Left renal pelvis (tissue), 4 donors: ENCODE measurements at regions not wholly inside any gene's neighbourhood (a gene's known extent, or its start where the extent isn't known, plus 50 kb on each side); places are given as distances from the start of the nearest gene placed in this dataset.

Experiments used
- DNase-seq, 4 donors: peaks; one replicate each; pipeline ENCODE4 v3.0.0-alpha.2; 2013; ENCODE audit warnings: low read depth in 4 of 4, low spot score in 3 of 4

DNA sequence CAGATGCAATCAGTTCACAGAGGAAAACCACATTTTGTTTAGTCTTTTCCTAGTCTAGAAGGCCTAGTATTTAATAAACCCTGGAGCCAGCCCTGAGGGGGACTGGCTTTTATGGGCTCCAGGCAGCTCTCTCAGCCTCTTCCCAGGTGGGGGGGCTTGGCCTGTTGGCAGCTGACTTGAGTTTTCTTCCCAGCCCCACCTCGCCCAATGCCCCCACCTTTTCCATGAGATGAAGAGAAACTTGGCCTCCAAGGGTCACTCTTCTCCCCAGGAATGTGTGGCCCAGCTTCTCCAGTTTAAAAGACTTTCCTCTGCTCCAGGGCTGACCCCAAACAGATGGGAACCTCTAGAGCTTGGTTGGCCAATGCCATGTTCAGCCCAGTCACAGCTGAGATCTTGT, 196.1 kb downstream of the BMP7 start:
- no peak for DNase-seq

GRCh38 chr20:57071283-57071731, 195.1 kb downstream of the BMP7 start:
- DNase-seq: no peak

- DNase-seq: no peak
These were observed 194.4 kb downstream of the BMP7 start for GRCh38 chr20:57071954-57072583.

DNA sequence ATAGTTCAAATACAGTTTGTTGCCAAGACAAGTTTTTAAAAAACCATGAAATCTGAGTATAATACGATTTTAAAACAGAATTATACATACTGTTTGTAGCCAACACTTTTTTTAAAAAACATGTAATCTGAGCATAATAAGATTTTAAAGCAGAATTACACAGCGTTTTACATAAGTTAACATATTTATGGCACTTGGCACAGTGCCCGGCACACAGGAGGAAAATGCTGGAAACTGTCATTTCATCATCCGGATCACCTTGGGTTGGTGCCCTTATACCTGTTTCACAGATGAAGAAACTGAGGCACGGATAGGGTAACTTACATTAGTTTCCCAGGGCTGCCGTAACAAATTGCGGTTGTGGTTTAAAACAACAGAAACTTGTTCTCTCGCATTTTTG, 193.0 kb downstream of the BMP7 start:
- DNase-seq: no peak

GRCh38 chr20:57074386-57074785, 192.1 kb downstream of the BMP7 start:
- DNase-seq: no peak

DNA sequence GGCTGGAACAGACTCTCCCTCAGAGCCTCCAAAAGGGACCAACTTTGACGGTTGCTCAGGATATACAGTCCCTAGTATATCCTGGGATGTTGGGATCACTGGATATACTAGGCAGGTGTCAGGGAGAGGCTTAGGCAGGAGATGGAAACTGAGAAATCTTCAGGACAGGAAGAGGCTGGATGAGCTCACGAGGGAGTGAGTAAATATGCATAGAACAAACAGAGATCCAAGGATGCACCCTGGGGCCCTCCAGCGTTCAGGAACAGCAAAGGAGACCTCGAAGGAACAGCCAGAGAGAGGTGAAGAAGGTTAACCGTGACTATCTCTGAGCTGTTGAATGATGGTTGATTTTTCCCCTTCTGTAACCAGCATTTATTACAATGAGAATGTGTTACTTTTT, 191.3 kb downstream of the BMP7 start:
- no peak for DNase-seq

GRCh38 chr20:57075603-57076002, 190.8 kb downstream of the BMP7 start:
- DNase-seq: no peak

GRCh38 chr20:57076152-57076652, 190.2 kb downstream of the BMP7 start:
- DNase-seq: no peak

DNA sequence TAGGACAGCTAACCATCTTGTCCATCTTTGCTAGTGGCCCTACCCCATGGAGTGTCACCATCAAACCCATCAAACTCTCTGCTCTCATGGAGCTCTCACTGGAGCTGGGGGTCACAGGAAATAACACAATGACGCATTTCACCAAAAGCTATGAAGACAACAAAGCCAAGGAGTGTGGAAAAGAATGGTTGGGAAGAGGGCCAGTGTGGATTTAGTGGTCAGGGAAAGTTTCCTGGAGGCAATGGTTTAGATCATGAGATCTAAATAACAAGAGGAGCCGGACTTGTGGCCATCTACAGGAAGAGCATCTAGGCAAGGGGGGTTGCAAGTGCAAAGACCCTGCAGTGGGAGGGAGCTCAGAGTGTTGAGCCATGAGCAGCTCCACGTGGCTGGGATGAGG, 189.5 kb downstream of the BMP7 start:
- DNase-seq: no peak

GRCh38 chr20:57078116-57078515, 188.3 kb downstream of the BMP7 start:
- DNase-seq: no peak

- no peak for DNase-seq
These were observed 187.1 kb downstream of the BMP7 start for GRCh38 chr20:57079031-57080005.

DNA sequence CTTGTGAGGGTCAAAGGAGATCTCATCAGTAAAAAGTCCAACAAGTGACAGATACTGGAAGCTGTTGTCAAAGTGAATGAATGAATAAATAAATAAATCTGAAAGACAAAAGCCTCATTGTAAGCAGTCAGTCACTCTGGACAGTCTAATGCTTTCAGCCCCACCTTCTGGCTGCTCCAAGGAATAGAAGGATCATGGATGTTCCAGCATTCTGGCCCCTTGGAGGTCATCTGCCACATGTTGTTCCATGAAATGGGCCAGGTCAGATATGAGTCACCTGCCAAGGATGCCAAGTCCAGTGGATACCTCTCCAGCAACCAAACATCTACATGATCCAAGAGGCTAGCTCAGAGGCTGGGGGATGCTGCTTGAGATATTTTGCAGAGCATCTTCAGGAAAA, 185.6 kb downstream of the BMP7 start:
- no peak for DNase-seq

- no peak for DNase-seq
These were observed 184.0 kb downstream of the BMP7 start for GRCh38 chr20:57082357-57082945.

GRCh38 chr20:57083072-57083471, 183.4 kb downstream of the BMP7 start:
- DNase-seq: no peak

- DNase-seq: no peak
These were observed 180.4 kb downstream of the BMP7 start for GRCh38 chr20:57086066-57086465.

DNA sequence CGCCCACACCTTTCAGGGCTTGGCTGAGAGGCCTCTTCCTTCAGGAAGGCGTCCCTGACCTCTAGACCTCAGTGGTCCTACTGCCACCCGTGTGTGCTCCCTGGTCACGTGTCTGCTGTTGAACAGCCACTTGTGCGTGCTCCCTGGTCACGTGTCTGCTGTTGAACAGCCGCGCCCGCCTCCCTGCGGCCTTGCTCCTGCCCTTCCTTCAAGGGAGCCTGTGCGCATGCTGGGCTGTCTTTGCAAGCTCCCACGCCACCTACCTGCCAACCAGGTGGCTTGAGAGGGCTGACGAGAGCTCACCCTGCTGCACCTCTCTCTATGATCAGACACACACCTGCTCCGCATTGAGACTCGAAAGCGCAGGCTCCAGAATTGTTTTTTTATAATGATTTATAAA, 179.3 kb downstream of the BMP7 start:
- DNase-seq: no peak

- DNase-seq: no peak
These were observed 178.7 kb downstream of the BMP7 start for GRCh38 chr20:57087705-57088104.

DNA sequence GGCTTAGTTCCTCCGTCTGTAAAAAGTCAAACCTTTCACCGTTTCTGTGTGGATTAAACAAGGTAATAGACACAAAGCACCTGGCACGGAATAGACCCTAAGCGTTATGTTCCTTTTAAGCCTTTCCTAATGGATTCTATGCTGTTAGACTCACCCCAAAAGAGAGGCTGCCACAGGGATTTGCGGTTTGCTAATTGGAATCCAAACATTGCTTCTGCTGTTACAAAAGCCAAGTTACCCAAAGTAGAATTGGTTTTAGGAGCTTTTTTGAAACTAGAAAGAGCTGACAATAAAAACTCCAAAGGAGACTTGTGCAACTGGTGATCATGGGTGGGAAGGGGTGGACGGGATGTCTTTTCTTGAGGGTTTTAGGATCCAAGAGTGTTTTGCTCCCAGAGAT, 178.0 kb downstream of the BMP7 start:
- no peak for DNase-seq

DNA sequence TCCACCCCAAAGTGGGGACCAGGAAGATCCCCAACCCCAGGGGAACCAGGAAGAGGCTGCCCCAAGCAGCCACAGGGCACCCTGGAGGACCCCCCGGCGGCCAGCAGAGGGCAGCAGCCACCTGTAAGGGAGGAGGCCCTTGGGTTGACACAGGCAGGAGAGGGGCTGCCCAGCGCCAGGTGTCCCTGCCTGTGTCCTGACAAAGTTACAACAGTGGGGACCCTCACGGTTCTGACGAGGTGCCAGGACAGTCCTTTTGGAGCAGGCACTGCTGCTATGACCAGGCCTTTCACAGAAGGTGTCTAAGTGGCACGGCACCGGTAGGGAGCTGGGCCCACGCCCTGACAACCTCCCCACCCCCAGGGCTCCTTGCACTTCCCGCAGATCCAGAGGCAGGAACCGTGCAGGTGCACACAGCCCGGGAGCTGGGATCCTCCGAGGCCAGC, 176.7 kb downstream of the BMP7 start:
- DNase-seq: peak in 3 of 4 donors; percentile 45 to 47 (median 47)

GRCh38 chr20:57090590-57091560, 175.6 kb downstream of the BMP7 start:
- DNase-seq: no peak
